ENCODE measurements at regions not wholly inside any gene's neighbourhood (a gene's known extent, or its start where the extent isn't known, plus 50 kb on each side); places are given as distances from the start of the nearest gene placed in this dataset.

DNA sequence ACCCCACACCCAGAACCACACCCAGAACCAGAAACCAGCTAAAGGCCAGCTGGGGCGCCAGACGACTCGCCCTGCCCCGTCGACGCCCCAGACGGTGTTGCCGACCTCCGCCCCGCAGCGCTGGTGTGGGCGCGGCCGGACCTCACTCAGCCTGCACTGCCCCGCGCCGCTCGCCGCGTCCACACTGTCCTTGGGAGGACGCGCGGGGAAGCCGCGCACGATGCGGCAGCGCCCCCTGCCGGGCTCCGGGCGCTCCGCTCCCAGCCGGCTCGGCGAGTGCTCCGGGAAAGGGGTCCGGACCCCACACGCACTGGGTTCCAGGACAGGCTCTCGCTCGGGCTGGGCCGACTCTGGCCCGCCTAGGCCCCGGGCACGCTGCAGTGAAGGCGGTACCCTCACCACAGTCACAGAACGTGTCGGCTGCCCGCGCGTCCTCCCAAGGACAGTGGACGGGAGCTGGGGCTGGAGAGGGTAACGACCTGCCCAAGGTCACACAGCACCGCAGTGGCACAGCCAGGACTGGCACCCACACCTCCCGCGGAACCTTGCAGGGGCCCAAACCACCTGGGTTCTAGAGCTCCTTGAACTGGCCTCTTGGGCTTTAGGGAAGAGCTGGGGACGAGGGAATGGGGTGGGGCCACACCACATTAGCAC is 90.2 kb downstream of the DMRTA2 start:
- peak overlapping the region; percentile 63 for H3K4me3 ChIP-seq (ENCODE audit: low read depth, low read length)
- no peak for DNase-seq (ENCODE audit: low read depth)
- peak; percentile 82 for TF ChIP-seq CTCF (conservative IDR thresholded peaks at IDR 0.05; ENCODE audit: low read depth, low read length)

DNA sequence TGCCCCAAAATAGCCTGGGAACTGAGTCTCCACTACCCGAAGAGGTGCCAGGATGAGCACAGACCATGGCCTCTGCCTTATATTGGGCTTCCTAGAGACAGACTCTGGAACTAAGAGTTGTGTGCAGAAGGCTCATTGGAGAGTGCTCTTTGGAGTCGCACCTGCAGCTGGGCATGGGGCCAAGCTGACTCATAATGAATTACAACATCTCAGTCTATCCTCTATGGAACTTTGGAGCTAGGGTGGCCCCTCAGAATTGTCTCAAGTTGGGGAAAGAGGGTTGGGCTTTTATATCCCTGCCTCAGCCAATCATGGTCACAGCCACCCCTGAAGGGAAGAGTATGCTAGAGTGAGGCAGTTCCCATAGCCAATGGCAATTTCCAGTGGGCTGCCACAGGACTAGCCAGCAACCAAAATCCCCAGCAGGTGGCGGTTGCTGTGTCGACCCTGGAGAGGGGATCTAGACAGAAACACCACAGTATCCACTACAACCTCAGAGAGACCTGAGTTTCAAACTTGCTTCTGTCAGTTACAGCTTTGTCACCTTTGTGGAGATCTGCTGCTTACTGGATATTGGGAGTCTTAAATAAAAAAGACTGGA is 93.8 kb downstream of the DMRTA2 start:
- no peak overlapping the region for H3K4me3 ChIP-seq (ENCODE audit: low read depth, low read length)
- no peak for DNase-seq (ENCODE audit: low read depth)
- peak; percentile 22 for TF ChIP-seq CTCF (conservative IDR thresholded peaks at IDR 0.05; ENCODE audit: low read depth, low read length)

GRCh38 chr1:50328552-50328951 is 94.7 kb downstream of the DMRTA2 start:
- no peak for DNase-seq (ENCODE audit: low read depth)
- H3K4me3 ChIP-seq (ENCODE audit: low read depth, low read length), result no peak overlapping the region
- TF ChIP-seq CTCF (conservative IDR thresholded peaks at IDR 0.05; ENCODE audit: low read depth, low read length), result no peak

DNA sequence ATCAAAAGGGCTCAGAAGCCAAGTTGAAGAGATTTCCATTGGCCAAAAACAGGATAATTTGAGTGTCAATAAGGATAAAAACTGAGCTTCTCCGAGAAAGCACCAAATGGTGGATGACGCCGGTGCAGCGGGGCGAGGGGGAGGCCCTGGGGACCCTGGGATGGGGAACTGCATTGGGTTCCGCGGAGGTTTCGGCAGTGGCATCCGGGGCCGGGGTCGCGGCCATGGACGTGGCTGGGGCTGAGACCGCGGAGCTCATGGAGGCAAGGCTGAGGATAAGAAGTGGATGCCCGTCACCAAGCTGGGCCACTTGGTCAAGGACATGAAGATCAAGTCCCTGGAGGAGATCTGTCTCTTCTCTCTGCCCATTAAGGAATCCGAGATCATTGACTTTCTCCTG is 97.2 kb downstream of the DMRTA2 start:
- DNase-seq (ENCODE audit: low read depth), result no peak
- no peak for TF ChIP-seq CTCF (conservative IDR thresholded peaks at IDR 0.05; ENCODE audit: low read depth, low read length)
- no peak overlapping the region for H3K4me3 ChIP-seq (ENCODE audit: low read depth, low read length)

- H3K4me3 ChIP-seq (ENCODE audit: low read depth, low read length), result no peak overlapping the region
- TF ChIP-seq CTCF (conservative IDR thresholded peaks at IDR 0.05; ENCODE audit: low read depth, low read length), result no peak
- DNase-seq (ENCODE audit: low read depth), result no peak
Measured at GRCh38 chr1:50322579-50322978, 100.7 kb downstream of the DMRTA2 start.

DNA sequence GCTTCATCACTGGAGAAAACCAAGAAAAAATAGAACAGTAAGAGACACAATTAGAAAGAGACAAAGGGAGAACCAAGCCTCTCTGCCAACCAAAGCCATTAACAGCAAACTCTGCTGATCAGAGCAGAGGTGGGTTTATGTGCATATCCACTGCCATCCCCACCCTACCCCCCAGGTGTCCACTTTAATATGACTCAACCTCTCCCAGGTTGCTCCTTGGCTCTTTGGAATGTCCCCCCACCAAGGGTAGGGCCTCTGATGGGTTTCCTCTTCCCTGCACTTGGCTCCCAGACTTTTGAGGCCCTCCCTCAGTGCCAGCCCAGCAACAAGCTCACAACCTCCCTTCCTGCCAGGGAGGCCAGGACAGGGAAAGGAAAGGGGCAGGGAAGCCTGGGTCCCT is 104.8 kb downstream of the DMRTA2 start:
- no peak for TF ChIP-seq CTCF (conservative IDR thresholded peaks at IDR 0.05; ENCODE audit: low read depth, low read length)
- no peak for DNase-seq (ENCODE audit: low read depth)
- no peak overlapping the region for H3K4me3 ChIP-seq (ENCODE audit: low read depth, low read length)

DNA sequence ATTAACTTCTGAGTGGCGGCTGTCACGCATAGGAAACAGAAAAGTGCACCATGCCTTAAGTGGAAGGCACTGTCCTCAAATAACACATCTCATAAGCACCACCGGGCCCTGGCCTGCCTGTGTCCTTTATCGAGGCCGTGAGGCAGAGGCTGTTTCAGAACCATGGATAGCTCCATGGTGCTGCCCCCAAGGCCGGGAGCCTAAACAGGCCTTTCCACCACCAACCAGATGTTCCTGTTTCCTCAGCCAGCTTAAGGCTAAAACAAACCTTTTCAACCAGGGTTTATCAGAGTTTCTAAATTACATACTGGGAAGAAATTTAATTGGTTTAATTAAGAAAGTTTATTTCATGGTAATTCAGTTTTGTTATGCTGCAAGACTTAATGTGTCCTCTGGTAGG is 114.4 kb downstream of the DMRTA2 start:
- H3K4me3 ChIP-seq (ENCODE audit: low read depth, low read length), result no peak overlapping the region
- no peak for TF ChIP-seq CTCF (conservative IDR thresholded peaks at IDR 0.05; ENCODE audit: low read depth, low read length)
- DNase-seq (ENCODE audit: low read depth), result no peak
